Mucosa of descending colon (tissue), 3 donors: ENCODE measurements at regions not wholly inside any gene's neighbourhood (a gene's known extent, or its start where the extent isn't known, plus 50 kb on each side); places are given as distances from the start of the nearest gene placed in this dataset.

ENCODE experiments used
- ATAC-seq: fragments of 200-7000 bp; cut with Tn5 transposase; one replicate; pipeline ENCODE4 v1.9.1; 2020; ENCODE audit warnings: mild to moderate bottlenecking, moderate library complexity
- DNase-seq, 3 donors: peaks; one replicate each; pipeline ENCODE4 v3.0.0-alpha.2; 2020
- H3K36me3 ChIP-seq: fragments of 200-600 bp; one replicate; pipeline ENCODE4 v1.8.0; 2021; ENCODE audit warnings: low read depth, mild to moderate bottlenecking
- H3K4me1 ChIP-seq: fragments of 200-600 bp; one replicate; pipeline ENCODE4 v1.8.0; 2021; ENCODE audit warnings: low read depth, mild to moderate bottlenecking
- H3K4me3 ChIP-seq: fragments of 200-600 bp; one replicate; pipeline ENCODE4 v1.8.0; 2021; ENCODE audit warnings: mild to moderate bottlenecking
- H3K9me3 ChIP-seq: fragments of 200-600 bp; one replicate; pipeline ENCODE4 v1.8.0; 2021; ENCODE audit warnings: mild to moderate bottlenecking
- intact Hi-C, 2 donors: fragments of 100-400 bp; cut with DNase I in 1 of 2; cut with micrococcal nuclease in 1 of 2; formaldehyde crosslinking; loops; one replicate each; pipeline versions ENCODE4 v1.11.0 to v1.11.1; 2022; cut with DNase I, micrococcal nuclease
- TF ChIP-seq, protein P1 (sequence below): fragments of 200-600 bp; IDR thresholded peaks from one replicate; pipeline ENCODE4 v1.8.0; 2022; ENCODE audit warnings: antibody characterized with exemption, mild to moderate bottlenecking
- donor health status: DM: no; HTN: no; CAD: no; lungs with moderate emphysema.
- donor health status: DM: no; HTN: no; CAD: no.
- donor health status: DM: no; HTN: yes; CAD: no.

DNA sequence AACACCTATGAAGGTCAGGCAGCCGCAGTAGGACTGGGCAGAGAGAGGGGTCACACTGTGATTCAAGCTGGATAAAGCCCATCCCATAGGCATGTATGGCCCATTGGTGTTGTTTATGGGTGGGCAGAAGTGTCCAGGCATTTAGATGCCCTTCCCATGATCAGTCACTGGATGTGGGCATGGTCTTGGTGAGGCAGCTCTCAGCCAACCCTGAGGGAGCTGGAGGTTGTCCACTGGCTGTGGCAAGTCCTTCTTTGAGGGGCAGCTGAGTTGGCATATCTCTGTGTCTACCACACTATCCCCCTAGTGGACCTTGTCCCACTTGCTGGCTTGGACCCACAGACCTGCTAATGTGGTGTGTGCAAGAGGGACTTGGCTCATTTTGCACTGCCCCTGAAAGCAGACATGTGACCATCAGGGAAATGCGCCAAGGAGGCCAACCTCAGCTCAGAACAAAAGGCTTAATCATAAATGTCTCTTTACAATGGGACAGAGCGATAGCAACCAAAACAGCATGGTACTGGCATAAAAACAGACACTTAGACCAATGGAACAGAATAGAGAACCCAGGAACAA, 82.0 kb downstream of the TMEM17 start:
- ATAC-seq (no peak), DNase-seq (no peak)
- TF ChIP-seq, protein P1, sequence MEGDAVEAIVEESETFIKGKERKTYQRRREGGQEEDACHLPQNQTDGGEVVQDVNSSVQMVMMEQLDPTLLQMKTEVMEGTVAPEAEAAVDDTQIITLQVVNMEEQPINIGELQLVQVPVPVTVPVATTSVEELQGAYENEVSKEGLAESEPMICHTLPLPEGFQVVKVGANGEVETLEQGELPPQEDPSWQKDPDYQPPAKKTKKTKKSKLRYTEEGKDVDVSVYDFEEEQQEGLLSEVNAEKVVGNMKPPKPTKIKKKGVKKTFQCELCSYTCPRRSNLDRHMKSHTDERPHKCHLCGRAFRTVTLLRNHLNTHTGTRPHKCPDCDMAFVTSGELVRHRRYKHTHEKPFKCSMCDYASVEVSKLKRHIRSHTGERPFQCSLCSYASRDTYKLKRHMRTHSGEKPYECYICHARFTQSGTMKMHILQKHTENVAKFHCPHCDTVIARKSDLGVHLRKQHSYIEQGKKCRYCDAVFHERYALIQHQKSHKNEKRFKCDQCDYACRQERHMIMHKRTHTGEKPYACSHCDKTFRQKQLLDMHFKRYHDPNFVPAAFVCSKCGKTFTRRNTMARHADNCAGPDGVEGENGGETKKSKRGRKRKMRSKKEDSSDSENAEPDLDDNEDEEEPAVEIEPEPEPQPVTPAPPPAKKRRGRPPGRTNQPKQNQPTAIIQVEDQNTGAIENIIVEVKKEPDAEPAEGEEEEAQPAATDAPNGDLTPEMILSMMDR: no peak
- Histone ChIP-seq H3K36me3 (no peaks in the 10 kb centered on the region), H3K4me1 (no peaks in the 10 kb centered on the region), H3K9me3 (no peaks in the 10 kb centered on the region), H3K4me3 (no peak overlapping the region)
- intact Hi-C loops: no loop called here

DNA sequence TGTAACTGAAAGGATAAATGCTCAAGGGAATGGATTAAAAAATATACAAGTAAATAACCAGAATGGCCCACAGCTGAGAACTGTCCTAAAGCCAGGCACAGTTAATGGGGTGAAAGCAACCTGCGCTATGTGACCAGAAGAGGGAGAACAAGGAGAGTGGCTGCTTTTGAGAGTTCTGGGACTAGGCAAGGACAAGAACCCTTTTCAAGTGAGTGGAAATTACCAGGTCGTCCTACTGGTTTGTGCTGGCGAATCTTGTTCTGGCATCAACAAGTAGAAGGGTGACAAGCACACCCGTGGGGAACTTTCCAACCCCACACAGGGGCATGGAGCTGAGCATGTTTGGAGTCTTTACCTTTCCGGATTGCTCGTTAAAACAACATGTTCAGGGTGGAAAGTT, 82.8 kb downstream of the TMEM17 start:
- no peak for DNase-seq
- H3K9me3 ChIP-seq: no peaks in the 10 kb centered on the region
- no peaks in the 10 kb centered on the region for H3K4me1 ChIP-seq
- no peaks in the 10 kb centered on the region for H3K36me3 ChIP-seq
- H3K4me3 ChIP-seq: no peak overlapping the region
- ATAC-seq: no peak
- intact Hi-C loops: no loop called here
- TF ChIP-seq, protein P1: no peak

GRCh38 chr2:62415518-62415917, 90.5 kb downstream of the TMEM17 start:
- Histone ChIP-seq H3K4me3 (no peak overlapping the region), H3K36me3 (no peaks in the 10 kb centered on the region), H3K9me3 (no peaks in the 10 kb centered on the region), H3K4me1 (peaks cover 6% of the 10 kb centered on the region)
- TF ChIP-seq, protein P1: no peak
- DNase-seq (no peak), ATAC-seq (no peak)
- intact Hi-C loops: loop anchor here in 1 of 2 donors (10.0 kb wide), 1 partner anchor 421 kb away; no protein-coding TSS in a partner anchor

- ATAC-seq: peak; percentile 53
- Histone ChIP-seq H3K36me3 (no peaks in the 10 kb centered on the region), H3K4me1 (peaks cover 6% of the 10 kb centered on the region), H3K4me3 (no peak overlapping the region), H3K9me3 (no peaks in the 10 kb centered on the region)
- TF ChIP-seq, protein P1: no peak
- intact Hi-C loops: loop anchor here in 1 of 2 donors (10.0 kb wide), 1 partner anchor 420 kb away; no protein-coding TSS in a partner anchor
- DNase-seq: no peak
Observed at GRCh38 chr2:62415019-62415431, 91.0 kb downstream of the TMEM17 start.

DNA sequence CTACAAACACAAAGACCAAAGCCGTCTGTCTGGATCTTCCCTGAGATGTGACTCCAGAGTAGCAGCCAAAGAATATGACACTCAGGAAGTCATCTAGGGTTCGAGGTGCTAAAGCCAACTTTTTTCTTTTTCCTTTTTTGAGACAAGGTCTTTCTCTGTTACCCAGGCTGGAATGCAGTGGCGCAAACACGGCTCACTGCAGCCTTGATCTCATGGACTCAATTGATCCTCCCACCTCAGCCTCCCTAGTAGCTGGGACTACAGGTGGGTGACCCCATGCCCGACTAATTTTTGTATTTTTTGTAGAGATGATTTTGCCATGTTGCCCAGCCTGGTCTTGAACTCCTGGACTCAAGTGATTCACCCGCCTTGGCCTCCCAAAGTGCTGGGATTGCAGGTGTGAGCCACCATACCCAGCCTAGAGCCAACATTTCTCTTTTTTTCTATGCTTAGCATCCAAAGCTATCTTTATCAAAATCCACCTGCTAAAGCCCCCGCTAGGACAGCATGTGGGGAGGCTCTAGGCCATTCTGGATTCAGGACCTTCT, 92.8 kb downstream of the TMEM17 start:
- Histone ChIP-seq H3K9me3 (no peaks in the 10 kb centered on the region), H3K4me3 (no peak overlapping the region), H3K36me3 (no peaks in the 10 kb centered on the region), H3K4me1 (peaks cover 6% of the 10 kb centered on the region)
- intact Hi-C loops: loop anchor here (2.0 to 10.0 kb wide), 4 partner anchors 418 to 496 kb away; no protein-coding TSS in a partner anchor
- TF ChIP-seq, protein P1: no peak
- no peak for ATAC-seq
- no peak for DNase-seq
